GM18858 (cell line): ENCODE measurements at regions not wholly inside any gene's neighbourhood (a gene's known extent, or its start where the extent isn't known, plus 50 kb on each side); places are given as distances from the start of the nearest gene placed in this dataset.
"Not testable (repeated sequence)": the region's sequence is repeated elsewhere in the genome, so short reads cannot be mapped to it uniquely, and the experiment has no call there.

Source experiments
- ATAC-seq: cut with Tn5 transposase; IDR thresholded peaks from one replicate; pipeline ENCODE4 v1.9.1; 2021; ENCODE audit not compliant: unreplicated experiment

DNA sequence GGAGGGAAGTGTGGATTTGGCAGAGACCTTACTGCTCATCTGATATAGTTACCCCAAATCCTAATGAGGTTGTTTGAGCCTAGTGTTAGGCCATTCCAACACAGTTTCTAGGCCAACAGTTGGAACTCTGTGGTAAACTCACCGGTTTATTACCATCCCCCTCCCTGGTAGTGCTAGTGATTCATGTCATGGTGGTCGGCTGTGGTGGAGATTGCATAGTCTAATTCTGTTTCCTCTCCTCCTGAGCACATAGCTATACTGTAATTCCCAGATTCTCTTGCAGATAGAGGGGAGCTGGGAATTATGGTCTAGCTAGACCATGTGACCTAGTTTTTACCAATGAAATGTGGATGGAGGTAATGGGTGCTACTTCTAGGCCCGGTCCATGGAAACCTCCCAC lies 123.7 kb upstream of the KIF26B start:
- no peak for ATAC-seq

DNA sequence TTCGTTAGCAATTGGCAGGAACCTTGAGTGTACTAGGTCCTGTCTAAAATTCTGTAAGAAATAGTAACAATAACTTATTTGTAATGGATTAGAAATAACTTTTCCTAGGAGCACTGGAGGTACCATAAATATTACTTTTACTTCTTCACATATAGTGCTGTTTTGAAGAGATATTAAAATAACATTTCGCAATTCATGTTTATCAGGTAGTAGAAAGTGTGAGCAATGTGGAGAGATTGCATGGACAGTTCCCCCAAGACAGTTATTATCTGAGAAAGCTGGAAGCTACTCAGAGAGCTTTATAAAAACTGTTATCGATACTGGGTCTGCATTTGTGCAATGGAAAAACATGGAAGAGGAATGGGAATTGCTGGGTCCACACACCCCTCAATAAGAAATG lies 128.5 kb upstream of the KIF26B start:
- ATAC-seq, result no peak

GRCh38 chr1:245025525-245025924 lies 129.3 kb upstream of the KIF26B start:
- ATAC-seq, result no peak

GRCh38 chr1:245023222-245023621 lies 131.6 kb upstream of the KIF26B start:
- no peak for ATAC-seq

- no peak for ATAC-seq
Observed at GRCh38 chr1:245019910-245020486, 134.8 kb upstream of the KIF26B start.

DNA sequence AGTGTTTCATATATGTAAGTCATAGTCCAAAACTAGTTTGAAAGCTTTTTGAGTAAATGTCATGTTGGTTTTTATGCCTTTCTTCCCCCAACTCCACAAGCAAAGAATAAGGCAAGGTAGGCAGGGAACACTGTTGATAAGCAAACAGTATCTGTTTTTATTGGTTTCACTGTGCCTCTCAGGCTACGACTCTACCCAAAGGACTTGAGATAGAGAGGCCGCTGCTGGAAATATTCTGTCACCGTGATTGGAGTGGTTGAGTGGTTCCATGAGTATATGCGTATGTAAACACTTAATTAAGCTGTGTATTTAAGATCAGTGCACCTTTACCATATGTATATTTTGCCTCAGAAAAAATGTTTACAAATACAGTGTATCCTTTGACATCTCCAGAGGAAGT lies 138.1 kb upstream of the KIF26B start:
- ATAC-seq, result no peak

GRCh38 chr1:245015031-245015430 lies 139.8 kb upstream of the KIF26B start:
- ATAC-seq, result no peak

DNA sequence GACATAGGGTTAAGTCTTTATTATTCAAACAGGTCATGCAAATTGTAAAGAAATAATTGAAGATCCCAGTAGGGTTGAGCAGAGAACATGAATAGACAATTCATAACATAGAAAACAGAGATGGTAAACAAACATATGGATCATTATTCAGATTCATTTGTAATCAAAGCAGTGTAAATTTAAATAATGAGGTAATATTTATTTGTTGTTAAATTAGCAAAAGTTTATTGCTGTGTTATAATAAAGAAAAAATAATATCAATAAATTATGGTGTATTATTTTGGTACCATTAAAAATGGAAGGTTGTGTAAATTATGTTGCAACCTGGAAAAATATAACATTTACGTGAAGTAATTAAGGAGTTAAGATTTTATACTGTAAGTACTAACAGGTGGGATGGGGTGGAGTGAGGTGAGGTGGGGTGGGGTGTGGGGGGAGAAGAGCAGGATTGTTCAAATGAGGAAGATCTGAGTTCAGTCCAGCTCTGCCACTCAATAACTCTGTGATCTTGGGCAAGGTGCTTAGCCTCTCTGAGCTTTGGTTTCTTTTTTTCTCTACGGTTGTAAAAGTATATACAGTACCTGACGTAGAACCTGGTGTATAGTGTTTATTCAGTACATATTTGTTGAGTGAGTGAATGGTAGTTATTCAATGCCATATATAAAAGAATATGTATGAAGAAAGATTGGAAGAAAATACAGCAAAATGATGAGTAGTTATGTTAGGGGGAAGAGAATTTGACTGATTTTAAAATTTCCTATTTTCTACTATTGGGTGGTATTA lies 140.3 kb upstream of the KIF26B start:
- no peak for ATAC-seq

GRCh38 chr1:245010018-245010614 lies 144.7 kb upstream of the KIF26B start:
- ATAC-seq, result no peak

- no peak for ATAC-seq
Observed at GRCh38 chr1:245008761-245009160, 144.4 kb upstream of the HNRNPU start.

GRCh38 chr1:245007852-245008251 lies 143.5 kb upstream of the HNRNPU start:
- ATAC-seq, result no peak

GRCh38 chr1:245003246-245003645 lies 138.9 kb upstream of the HNRNPU start:
- no peak for ATAC-seq

- ATAC-seq, result no peak
Observed at GRCh38 chr1:245001252-245001651, 136.9 kb upstream of the HNRNPU start.

DNA sequence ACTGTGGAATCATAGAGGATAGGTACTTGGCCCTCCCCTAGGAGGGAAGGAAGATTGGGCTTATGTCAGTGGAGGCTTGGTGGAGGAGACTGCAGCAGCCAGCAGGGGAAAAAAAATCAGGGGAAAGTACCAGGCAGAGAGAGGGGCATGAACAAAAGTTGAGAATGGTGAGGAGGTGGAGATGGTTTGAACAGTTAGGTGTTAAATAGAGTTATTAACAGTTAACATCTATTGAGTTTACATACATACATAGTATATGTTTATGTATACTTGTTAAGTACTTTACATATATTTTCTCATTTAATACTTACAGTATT lies 136.5 kb upstream of the HNRNPU start:
- no peak for ATAC-seq

GRCh38 chr1:244999644-245000043 lies 135.3 kb upstream of the HNRNPU start:
- ATAC-seq, result not testable (repeated sequence)

DNA sequence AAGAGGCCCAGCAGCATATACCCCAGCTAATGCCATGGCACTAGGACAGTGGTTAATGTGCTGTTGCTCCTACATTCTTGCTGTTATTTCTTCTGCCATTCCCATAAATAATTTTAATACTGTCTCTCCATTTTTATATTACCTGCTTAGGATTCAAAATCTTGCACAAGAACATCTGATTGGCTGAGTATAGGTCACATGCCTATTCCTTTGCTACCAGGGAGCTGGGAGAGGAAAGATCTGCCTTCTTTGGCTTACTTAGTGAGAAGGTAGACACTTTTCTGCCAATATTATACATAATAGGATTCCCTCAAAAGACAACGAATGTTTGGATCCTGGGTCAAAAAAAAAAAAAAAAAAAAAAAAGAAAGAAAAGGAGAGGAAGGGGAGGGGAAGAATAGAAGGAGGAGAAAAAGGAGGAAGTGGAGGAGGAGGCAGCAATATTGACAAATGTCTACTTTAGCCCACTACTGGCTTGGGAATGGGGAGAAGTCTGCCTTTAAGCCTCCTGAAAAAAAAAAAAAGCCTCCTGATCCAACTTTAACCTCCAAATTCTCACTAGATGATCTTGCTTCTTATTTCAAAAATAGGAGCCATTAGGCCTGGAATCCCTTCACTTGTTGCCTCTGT lies 134.5 kb upstream of the HNRNPU start:
- no peak for ATAC-seq

- no peak for ATAC-seq
Observed at GRCh38 chr1:244995602-244996400, 131.5 kb upstream of the HNRNPU start.

DNA sequence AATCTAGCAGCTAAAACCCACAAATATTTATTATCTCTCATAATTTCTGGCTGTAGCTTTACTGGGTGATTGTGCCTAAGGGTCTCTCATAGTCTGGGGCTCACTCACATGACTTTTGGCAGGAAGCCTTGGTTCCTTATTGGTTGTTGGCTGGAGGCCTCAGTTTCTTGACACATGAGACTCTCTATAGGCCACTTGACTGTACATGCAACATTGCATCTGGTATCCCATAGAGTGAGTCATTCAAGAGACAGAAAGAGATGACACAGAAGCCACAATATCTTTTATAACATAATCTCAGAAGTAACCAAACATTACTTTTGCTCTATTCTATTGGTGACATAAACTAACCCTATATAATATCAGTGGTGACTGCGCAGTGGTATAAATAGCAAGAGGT lies 128.5 kb upstream of the HNRNPU start:
- no peak for ATAC-seq

DNA sequence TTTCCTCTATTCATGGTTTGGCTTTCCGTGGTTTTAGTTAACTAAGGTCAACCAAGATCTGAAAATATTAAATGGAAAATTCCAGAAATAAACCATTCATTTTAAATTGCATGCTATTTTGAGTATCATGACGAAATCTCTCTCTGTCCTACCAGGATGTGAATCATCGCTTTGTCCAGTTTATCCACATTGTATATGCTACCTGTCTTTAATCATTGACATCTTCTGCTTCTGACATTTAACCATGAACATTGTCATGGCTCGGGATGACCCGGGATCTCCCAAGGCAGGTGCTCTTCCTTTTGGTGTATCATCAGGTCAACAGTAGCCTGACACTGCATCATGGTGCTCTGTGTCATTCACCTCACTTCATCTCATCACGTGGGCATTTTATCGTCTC lies 125.5 kb upstream of the HNRNPU start:
- ATAC-seq, result no peak

DNA sequence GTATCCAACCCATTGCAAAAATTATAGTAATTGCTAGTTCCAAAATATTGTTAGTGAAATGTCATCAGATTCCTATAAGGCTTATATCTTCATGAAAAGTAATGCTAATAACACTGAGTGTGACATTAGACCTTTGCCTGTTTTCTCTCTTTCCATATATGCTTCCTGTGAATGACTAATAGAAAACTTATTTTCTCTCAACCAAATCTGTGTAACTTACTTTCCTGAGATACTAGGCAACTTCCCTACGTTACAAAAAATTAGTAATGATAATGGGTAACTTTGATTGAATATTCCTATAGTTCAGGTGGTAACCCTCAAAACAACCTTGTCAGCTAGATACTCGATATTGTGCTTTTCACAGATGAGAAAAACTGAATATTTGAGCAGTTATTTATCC lies 124.2 kb upstream of the HNRNPU start:
- ATAC-seq, result no peak

DNA sequence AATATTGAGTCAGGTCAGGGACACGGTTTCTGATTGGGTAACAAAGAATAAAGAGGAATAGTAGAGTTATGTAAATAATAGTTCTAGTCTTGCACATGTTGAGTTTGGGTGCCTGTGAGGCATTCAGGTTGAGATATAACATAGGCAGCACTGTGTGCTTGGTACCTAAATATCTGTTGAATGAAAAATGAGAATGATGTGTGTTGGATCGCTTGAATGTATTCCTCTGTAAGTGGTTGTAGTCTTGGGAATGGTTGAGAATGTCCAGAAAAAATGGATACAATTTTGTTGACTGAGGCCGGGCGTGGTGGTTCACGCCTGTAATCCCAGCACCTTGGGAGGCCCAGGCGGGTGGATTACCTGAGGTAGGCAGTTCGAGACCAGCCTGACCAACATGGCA lies 116.3 kb upstream of the HNRNPU start:
- no peak for ATAC-seq
